Limb (tissue), 2 donors: ENCODE measurements at regions not wholly inside any gene's neighbourhood (a gene's known extent, or its start where the extent isn't known, plus 50 kb on each side); places are given as distances from the start of the nearest gene placed in this dataset.

Experiments used
- DNase-seq, 2 donors: peaks; one replicate each; pipeline ENCODE4 v3.0.0-alpha.2; 2016; ENCODE audit errors: extremely low spot score in 2 of 2

- DNase-seq = no peak
Measured at GRCh38 chr13:86201477-86201876, 402.3 kb upstream of the SLITRK6 start.

- no peak for DNase-seq
Measured at GRCh38 chr13:86193281-86193680, 394.1 kb upstream of the SLITRK6 start.

- DNase-seq = no peak
Measured at GRCh38 chr13:86188170-86188569, 389.0 kb upstream of the SLITRK6 start.

- DNase-seq = no peak
Measured at GRCh38 chr13:86185636-86186035, 386.4 kb upstream of the SLITRK6 start.

GRCh38 chr13:86185107-86185506 is 385.9 kb upstream of the SLITRK6 start:
- no peak for DNase-seq

GRCh38 chr13:86174622-86175021 is 375.4 kb upstream of the SLITRK6 start:
- no peak for DNase-seq

GRCh38 chr13:86172961-86173360 is 373.7 kb upstream of the SLITRK6 start:
- DNase-seq = no peak

GRCh38 chr13:86161257-86161656 is 362.0 kb upstream of the SLITRK6 start:
- no peak for DNase-seq

- DNase-seq = no peak
Measured at GRCh38 chr13:86155756-86156155, 356.5 kb upstream of the SLITRK6 start.

GRCh38 chr13:86142080-86142479 is 342.9 kb upstream of the SLITRK6 start:
- DNase-seq = no peak

GRCh38 chr13:86135856-86136255 is 336.6 kb upstream of the SLITRK6 start:
- DNase-seq = no peak

- DNase-seq = no peak
Measured at GRCh38 chr13:86121881-86122280, 322.7 kb upstream of the SLITRK6 start.

GRCh38 chr13:86109107-86109506 is 309.9 kb upstream of the SLITRK6 start:
- no peak for DNase-seq

GRCh38 chr13:86108334-86108733 is 309.1 kb upstream of the SLITRK6 start:
- DNase-seq = no peak

- DNase-seq = no peak
Measured at GRCh38 chr13:86098511-86098910, 299.3 kb upstream of the SLITRK6 start.

GRCh38 chr13:86095351-86095750 is 296.1 kb upstream of the SLITRK6 start:
- DNase-seq = no peak

GRCh38 chr13:86090181-86090580 is 291.0 kb upstream of the SLITRK6 start:
- no peak for DNase-seq

- DNase-seq = no peak
Measured at GRCh38 chr13:86087244-86087643, 288.0 kb upstream of the SLITRK6 start.

- no peak for DNase-seq
Measured at GRCh38 chr13:86085890-86086289, 286.7 kb upstream of the SLITRK6 start.

GRCh38 chr13:86082121-86082520 is 282.9 kb upstream of the SLITRK6 start:
- DNase-seq = no peak

GRCh38 chr13:86080340-86080995 is 281.2 kb upstream of the SLITRK6 start:
- DNase-seq = no peak

- DNase-seq = no peak
Measured at GRCh38 chr13:86066611-86067365, 267.6 kb upstream of the SLITRK6 start.

- DNase-seq = no peak
Measured at GRCh38 chr13:86052141-86052540, 252.9 kb upstream of the SLITRK6 start.
